GM20431 (cell line): ENCODE measurements at regions not wholly inside any gene's neighbourhood (a gene's known extent, or its start where the extent isn't known, plus 50 kb on each side); places are given as distances from the start of the nearest gene placed in this dataset.

ENCODE experiments used
- in situ Hi-C: fragments of 300-500 bp; cut with MseI, MboI; formaldehyde crosslinking; loops from one replicate; pipeline ENCODE4 v1.15.0; 2020; ENCODE audit warnings: low sequenced_read_pairs; ENCODE audit not compliant: unreplicated experiment

GRCh38 chr14:53814392-53814791 is 142.2 kb downstream of the BMP4 start:
- in situ Hi-C loops: no loop called here

- in situ Hi-C loops: no loop called here
Measured at GRCh38 chr14:53810221-53810620, 146.4 kb downstream of the BMP4 start.

- in situ Hi-C loops: no loop called here
Measured at GRCh38 chr14:53808042-53808441, 148.6 kb downstream of the BMP4 start.

DNA sequence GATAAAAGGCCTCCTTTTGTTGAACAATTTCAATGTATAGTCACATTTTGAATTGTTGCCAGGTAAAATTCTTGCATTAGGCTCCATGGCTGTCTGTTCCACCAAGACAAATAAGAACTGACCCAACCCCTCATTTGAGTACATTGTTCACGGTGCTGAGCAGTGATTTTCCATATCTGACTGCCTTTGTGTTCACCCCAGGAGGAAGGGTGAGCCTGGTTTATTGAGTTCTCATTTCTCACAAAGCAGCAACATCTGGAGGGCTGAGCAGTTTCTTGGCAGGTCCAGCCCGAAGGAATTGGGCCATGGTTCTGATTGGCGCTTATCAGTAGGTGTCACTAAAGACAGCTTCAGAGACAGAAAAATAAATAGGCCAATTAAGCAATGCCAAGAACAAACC is 149.1 kb downstream of the BMP4 start:
- in situ Hi-C loops: no loop called here

GRCh38 chr14:53807108-53807507 is 149.5 kb downstream of the BMP4 start:
- in situ Hi-C loops: no loop called here

DNA sequence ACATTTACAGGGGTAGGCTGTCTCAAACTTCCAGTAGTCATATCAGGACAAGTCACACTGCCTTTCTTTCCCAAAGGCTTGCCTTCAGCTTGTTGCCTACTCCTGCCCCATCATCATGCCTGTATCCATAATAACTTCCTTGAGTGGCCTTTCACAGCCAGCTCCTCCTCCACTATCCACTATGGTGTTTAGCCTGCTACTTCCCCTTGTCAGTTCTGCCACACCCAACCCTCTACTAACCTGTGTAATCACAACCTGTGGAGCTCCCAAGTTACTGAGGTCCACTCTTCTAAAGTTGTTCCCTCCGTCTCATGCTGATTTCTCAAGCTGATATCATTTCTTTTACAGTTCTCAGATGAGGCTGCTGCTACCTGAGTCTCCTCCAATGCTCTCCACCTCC is 159.9 kb downstream of the BMP4 start:
- in situ Hi-C loops: no loop called here

GRCh38 chr14:53793790-53794505 is 162.7 kb downstream of the BMP4 start:
- in situ Hi-C loops: no loop called here

GRCh38 chr14:53792909-53793308 is 163.7 kb downstream of the BMP4 start:
- in situ Hi-C loops: no loop called here

GRCh38 chr14:53790731-53791500 is 165.7 kb downstream of the BMP4 start:
- in situ Hi-C loops: no loop called here

GRCh38 chr14:53788566-53788965 is 168.1 kb downstream of the BMP4 start:
- in situ Hi-C loops: no loop called here

DNA sequence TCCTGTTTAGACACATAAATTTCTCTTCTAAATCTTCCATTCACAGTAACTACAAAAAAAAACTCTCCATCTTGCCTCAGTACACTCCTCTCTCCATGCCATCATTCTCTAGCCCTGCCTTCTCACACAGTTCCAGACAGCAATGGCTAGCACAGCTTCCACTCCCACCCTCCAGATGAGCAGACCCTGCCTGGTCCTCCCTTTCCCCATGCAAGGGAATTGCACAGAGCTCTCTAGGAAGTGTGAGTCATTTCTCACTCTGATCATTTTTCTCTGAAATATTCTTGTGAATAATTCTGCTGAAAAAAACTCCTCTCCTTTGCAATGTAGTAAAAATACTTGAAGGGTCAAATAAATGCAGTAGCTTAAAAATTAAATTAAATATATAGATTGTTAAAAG is 170.6 kb downstream of the BMP4 start:
- in situ Hi-C loops: no loop called here

- in situ Hi-C loops: no loop called here
Measured at GRCh38 chr14:53784688-53785087, 171.9 kb downstream of the BMP4 start.

GRCh38 chr14:53783256-53783655 is 173.4 kb downstream of the BMP4 start:
- in situ Hi-C loops: no loop called here

GRCh38 chr14:53780051-53780555 is 176.5 kb downstream of the BMP4 start:
- in situ Hi-C loops: no loop called here

DNA sequence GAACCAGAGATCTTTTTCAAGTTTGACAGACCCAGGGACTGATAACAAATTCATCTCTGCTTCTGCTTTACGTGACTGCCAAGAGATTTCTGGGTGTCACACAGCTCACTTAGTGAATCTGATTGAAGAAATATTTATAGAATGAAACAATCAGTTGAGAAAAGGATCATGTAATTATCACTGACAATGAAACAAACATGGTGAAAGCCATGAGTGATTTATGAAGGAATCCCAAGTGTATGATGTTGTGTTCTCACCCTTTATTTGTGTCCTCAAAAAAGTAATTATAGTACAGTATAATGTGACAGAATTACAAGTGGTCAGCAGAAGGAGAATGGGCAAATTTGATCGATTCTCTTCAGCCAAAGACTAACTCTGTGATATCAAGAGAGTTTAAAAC is 177.3 kb downstream of the BMP4 start:
- in situ Hi-C loops: no loop called here

- in situ Hi-C loops: no loop called here
Measured at GRCh38 chr14:53778263-53778662, 178.4 kb downstream of the BMP4 start.

DNA sequence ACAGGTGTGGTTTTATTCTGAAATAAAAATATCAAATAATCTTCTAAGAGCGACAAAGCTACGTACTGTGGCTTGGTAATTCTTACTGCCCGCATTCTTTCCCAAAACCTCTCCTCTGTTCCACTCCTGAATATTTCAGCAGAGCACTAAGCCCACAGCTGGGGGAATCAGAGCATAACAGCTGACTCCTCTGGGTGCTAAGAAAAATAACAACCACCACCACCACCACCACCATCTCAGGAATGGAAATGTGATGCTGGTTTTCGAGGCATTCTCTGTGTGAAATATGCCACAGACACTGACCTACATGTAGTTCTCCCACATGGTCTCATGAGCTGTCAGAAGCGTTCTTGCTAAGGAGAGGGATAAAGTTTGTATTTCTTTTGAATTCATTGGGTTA is 183.7 kb downstream of the BMP4 start:
- in situ Hi-C loops: no loop called here

DNA sequence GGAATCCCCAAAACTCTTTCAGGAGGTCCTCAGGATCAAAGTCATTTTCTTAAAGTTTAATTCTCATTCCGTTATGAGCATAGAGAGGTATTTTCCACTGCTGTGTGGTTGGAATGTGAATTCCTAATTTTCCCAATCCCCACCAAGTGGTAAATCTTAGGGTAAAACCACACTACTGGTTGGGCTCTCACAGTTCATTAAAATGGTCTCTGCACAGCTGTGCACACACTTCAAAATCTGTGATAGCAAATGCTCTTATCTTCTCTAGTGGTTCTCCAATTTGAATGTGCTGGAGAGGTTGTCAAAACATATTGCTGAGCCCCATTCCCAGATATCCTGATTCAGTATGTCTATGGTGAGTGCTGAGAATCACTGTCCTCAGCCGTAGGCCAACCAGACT is 189.1 kb downstream of the BMP4 start:
- in situ Hi-C loops: no loop called here

- in situ Hi-C loops: no loop called here
Measured at GRCh38 chr14:53766601-53767000, 190.0 kb downstream of the BMP4 start.

- in situ Hi-C loops: no loop called here
Measured at GRCh38 chr14:53766106-53766505, 190.5 kb downstream of the BMP4 start.

DNA sequence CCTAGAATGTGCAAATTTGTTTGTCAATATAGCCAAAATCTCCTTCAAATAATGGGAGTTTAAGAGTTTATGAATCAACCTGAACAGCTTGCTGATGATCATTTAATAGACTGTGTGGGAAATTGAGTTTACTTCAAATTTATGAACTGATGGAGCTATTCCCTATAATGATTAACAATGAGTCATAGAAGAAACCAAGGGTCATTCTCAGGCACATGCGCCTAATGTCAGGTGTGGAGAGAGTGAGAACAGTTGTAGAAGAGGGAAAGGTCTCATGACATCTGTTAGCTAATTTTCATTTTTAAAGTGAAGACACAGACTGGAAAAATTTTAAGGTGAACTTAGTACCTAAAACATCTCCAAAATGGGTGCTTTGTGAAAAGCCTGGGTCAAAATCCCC is 191.8 kb downstream of the BMP4 start:
- in situ Hi-C loops: no loop called here

- in situ Hi-C loops: no loop called here
Measured at GRCh38 chr14:53758141-53758540, 198.5 kb downstream of the BMP4 start.
